ENCODE measurements at regions not wholly inside any gene's neighbourhood (a gene's known extent, or its start where the extent isn't known, plus 50 kb on each side); places are given as distances from the start of the nearest gene placed in this dataset.

GRCh38 chr7:156576216-156577058, 64.1 kb upstream of the RNF32 start:
- TF ChIP-seq CTCF (conservative IDR thresholded peaks at IDR 0.05; ENCODE audit: low read depth, low read length) = no peak
- no peak for TF ChIP-seq EZH2 (IDR thresholded peaks at IDR 0.05; ENCODE audit: borderline replicate concordance, low read depth, low read length, poor library complexity, severe bottlenecking)
